ENCODE measurements at regions not wholly inside any gene's neighbourhood (a gene's known extent, or its start where the extent isn't known, plus 50 kb on each side); places are given as distances from the start of the nearest gene placed in this dataset.
A peak's percentile ranks its signal among the peaks of the same experiment; 100 is the strongest.

- Histone ChIP-seq H3K27ac (ENCODE audit: low read length) (no peak overlapping the region), H3K4me2 (ENCODE audit: low read length) (no peak overlapping the region), H3K27me3 (ENCODE audit: insufficient read depth, low read depth, low read length) (no peaks in the 10 kb centered on the region), H4K20me1 (ENCODE audit: insufficient read depth) (no peaks in the 10 kb centered on the region), H3K36me3 (ENCODE audit: insufficient read depth, low read length) (no peaks in the 10 kb centered on the region), H3F3A (ENCODE audit: insufficient read depth, low read length, poor library complexity, severe bottlenecking) (no peaks in the 10 kb centered on the region), H3K9me3 (ENCODE audit: low read length) (no peaks in the 10 kb centered on the region), H3K4me3 (ENCODE audit: low read length) (no peak overlapping the region), H3K79me2 (replicated peaks; ENCODE audit: insufficient read depth, low read length) (no peaks in the 10 kb centered on the region), H2AFZ (ENCODE audit: low read depth, low read length) (no peak overlapping the region), H3K9me2 (ENCODE audit: insufficient read depth, low read length) (no peaks in the 10 kb centered on the region), H3K9ac (ENCODE audit: low read length) (no peak overlapping the region)
- TF ChIP-seq POLR2AphosphoS5 (IDR thresholded peaks at IDR 0.05), result no peak
- TF ChIP-seq, protein P1, sequence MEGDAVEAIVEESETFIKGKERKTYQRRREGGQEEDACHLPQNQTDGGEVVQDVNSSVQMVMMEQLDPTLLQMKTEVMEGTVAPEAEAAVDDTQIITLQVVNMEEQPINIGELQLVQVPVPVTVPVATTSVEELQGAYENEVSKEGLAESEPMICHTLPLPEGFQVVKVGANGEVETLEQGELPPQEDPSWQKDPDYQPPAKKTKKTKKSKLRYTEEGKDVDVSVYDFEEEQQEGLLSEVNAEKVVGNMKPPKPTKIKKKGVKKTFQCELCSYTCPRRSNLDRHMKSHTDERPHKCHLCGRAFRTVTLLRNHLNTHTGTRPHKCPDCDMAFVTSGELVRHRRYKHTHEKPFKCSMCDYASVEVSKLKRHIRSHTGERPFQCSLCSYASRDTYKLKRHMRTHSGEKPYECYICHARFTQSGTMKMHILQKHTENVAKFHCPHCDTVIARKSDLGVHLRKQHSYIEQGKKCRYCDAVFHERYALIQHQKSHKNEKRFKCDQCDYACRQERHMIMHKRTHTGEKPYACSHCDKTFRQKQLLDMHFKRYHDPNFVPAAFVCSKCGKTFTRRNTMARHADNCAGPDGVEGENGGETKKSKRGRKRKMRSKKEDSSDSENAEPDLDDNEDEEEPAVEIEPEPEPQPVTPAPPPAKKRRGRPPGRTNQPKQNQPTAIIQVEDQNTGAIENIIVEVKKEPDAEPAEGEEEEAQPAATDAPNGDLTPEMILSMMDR (IDR thresholded peaks at IDR 0.05; ENCODE audit: poor library complexity, severe bottlenecking), result no peak
- TF ChIP-seq RAD21 (conservative IDR thresholded peaks at IDR 0.05), result no peak
- TF ChIP-seq SMC3 (conservative IDR thresholded peaks at IDR 0.05; ENCODE audit: poor library complexity), result no peak
- no peak for TF ChIP-seq EP300 (conservative IDR thresholded peaks at IDR 0.05; ENCODE audit: poor library complexity, severe bottlenecking)
- TF ChIP-seq EZH2 (IDR thresholded peaks at IDR 0.05; ENCODE audit: borderline replicate concordance, insufficient read depth, low read length, poor library complexity, severe bottlenecking), result no peak
- no peak for TF ChIP-seq MXI1 (conservative IDR thresholded peaks at IDR 0.05; ENCODE audit: poor library complexity, severe bottlenecking)
- no peak for TF ChIP-seq TAF1 (IDR thresholded peaks at IDR 0.05; ENCODE audit: low read depth)
- TF ChIP-seq, protein P2, sequence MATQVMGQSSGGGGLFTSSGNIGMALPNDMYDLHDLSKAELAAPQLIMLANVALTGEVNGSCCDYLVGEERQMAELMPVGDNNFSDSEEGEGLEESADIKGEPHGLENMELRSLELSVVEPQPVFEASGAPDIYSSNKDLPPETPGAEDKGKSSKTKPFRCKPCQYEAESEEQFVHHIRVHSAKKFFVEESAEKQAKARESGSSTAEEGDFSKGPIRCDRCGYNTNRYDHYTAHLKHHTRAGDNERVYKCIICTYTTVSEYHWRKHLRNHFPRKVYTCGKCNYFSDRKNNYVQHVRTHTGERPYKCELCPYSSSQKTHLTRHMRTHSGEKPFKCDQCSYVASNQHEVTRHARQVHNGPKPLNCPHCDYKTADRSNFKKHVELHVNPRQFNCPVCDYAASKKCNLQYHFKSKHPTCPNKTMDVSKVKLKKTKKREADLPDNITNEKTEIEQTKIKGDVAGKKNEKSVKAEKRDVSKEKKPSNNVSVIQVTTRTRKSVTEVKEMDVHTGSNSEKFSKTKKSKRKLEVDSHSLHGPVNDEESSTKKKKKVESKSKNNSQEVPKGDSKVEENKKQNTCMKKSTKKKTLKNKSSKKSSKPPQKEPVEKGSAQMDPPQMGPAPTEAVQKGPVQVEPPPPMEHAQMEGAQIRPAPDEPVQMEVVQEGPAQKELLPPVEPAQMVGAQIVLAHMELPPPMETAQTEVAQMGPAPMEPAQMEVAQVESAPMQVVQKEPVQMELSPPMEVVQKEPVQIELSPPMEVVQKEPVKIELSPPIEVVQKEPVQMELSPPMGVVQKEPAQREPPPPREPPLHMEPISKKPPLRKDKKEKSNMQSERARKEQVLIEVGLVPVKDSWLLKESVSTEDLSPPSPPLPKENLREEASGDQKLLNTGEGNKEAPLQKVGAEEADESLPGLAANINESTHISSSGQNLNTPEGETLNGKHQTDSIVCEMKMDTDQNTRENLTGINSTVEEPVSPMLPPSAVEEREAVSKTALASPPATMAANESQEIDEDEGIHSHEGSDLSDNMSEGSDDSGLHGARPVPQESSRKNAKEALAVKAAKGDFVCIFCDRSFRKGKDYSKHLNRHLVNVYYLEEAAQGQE (IDR thresholded peaks at IDR 0.05; ENCODE audit: borderline replicate concordance), result no peak
These were observed 523.4 kb upstream of the ARRDC3 start for GRCh38 chr5:91906494-91906893.

DNA sequence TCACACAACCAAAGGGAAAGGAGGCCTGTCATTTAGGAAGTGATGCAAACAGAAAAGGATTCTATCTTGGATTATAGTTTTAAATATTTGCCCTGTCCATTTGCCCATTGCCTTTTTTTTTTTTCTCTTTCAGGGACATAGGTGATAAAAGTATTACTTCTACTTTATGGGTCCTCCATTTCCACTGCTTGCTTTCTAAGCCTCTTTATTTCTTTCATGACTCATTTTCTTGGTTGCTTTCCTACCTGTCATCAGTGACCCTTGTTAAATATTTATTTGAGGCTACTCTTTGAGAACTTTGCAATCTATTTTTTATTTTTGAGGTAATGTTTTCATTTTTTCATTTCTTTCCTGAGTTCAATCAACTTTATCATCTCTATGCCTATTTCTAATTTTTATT is 522.9 kb upstream of the ARRDC3 start:
- Histone ChIP-seq H3K36me3 (ENCODE audit: insufficient read depth, low read length) (no peaks in the 10 kb centered on the region), H3F3A (ENCODE audit: insufficient read depth, low read length, poor library complexity, severe bottlenecking) (no peaks in the 10 kb centered on the region), H3K9me2 (ENCODE audit: insufficient read depth, low read length) (no peaks in the 10 kb centered on the region), H2AFZ (ENCODE audit: low read depth, low read length) (no peak overlapping the region), H3K4me2 (ENCODE audit: low read length) (no peak overlapping the region), H3K9ac (ENCODE audit: low read length) (no peak overlapping the region), H3K79me2 (replicated peaks; ENCODE audit: insufficient read depth, low read length) (no peaks in the 10 kb centered on the region), H3K27ac (ENCODE audit: low read length) (no peak overlapping the region), H3K27me3 (ENCODE audit: insufficient read depth, low read depth, low read length) (no peaks in the 10 kb centered on the region), H4K20me1 (ENCODE audit: insufficient read depth) (no peaks in the 10 kb centered on the region), H3K9me3 (ENCODE audit: low read length) (no peaks in the 10 kb centered on the region), H3K4me3 (ENCODE audit: low read length) (no peak overlapping the region)
- TF ChIP-seq POLR2AphosphoS5 (IDR thresholded peaks at IDR 0.05), result no peak

- no peaks in the 10 kb centered on the region for H3K79me2 ChIP-seq (replicated peaks; ENCODE audit: insufficient read depth, low read length)
- no peak overlapping the region for H3K4me3 ChIP-seq (ENCODE audit: low read length)
- no peaks in the 10 kb centered on the region for H3K36me3 ChIP-seq (ENCODE audit: insufficient read depth, low read length)
- H3K4me2 ChIP-seq (ENCODE audit: low read length), result no peak overlapping the region
- H3K9ac ChIP-seq (ENCODE audit: low read length), result no peak overlapping the region
- no peaks in the 10 kb centered on the region for H4K20me1 ChIP-seq (ENCODE audit: insufficient read depth)
- H2AFZ ChIP-seq (ENCODE audit: low read depth, low read length), result no peak overlapping the region
- TF ChIP-seq, protein P1 (IDR thresholded peaks at IDR 0.05; ENCODE audit: poor library complexity, severe bottlenecking), result peak; percentile 35
- TF ChIP-seq POLR2AphosphoS5 (IDR thresholded peaks at IDR 0.05), result peak; percentile 49
- peak; percentile 95 for TF ChIP-seq EP300 (conservative IDR thresholded peaks at IDR 0.05; ENCODE audit: poor library complexity, severe bottlenecking)
- TF ChIP-seq RAD21 (conservative IDR thresholded peaks at IDR 0.05), result no peak
- TF ChIP-seq, protein P2 (IDR thresholded peaks at IDR 0.05; ENCODE audit: borderline replicate concordance), result no peak
- no peak for TF ChIP-seq EZH2 (IDR thresholded peaks at IDR 0.05; ENCODE audit: borderline replicate concordance, insufficient read depth, low read length, poor library complexity, severe bottlenecking)
- TF ChIP-seq TAF1 (IDR thresholded peaks at IDR 0.05; ENCODE audit: low read depth), result no peak
- H3F3A ChIP-seq (ENCODE audit: insufficient read depth, low read length, poor library complexity, severe bottlenecking), result no peaks in the 10 kb centered on the region
- no peaks in the 10 kb centered on the region for H3K9me3 ChIP-seq (ENCODE audit: low read length)
- H3K9me2 ChIP-seq (ENCODE audit: insufficient read depth, low read length), result no peaks in the 10 kb centered on the region
- peak overlapping the region; percentile 4 for H3K27ac ChIP-seq (ENCODE audit: low read length)
- no peaks in the 10 kb centered on the region for H3K27me3 ChIP-seq (ENCODE audit: insufficient read depth, low read depth, low read length)
These were observed 515.8 kb upstream of the ARRDC3 start for GRCh38 chr5:91898898-91899297.
